K562 (cell line): ENCODE measurements at regions not wholly inside any gene's neighbourhood (a gene's known extent, or its start where the extent isn't known, plus 50 kb on each side); places are given as distances from the start of the nearest gene placed in this dataset.

Experiments used
- ATAC-seq: fragments of 200-7000 bp; cut with Tn5 transposase; 3 replicates; pipeline ENCODE4 v1.9.1; 2020; ENCODE audit warnings: moderate library complexity
- BruUV-seq: library from RNA; stranded (reverse); fragments of 400-500 nt; replicated peaks from 2 replicates; lab custom pipeline; 2021; lab: Mats Ljungman, UMichigan
- CTCF ChIA-PET: fragments of 300-600 bp; formaldehyde crosslinking; extraction: SDS; loops from one replicate; lab custom pipeline; 2021; ENCODE audit warnings: low intra/inter-chr PET ratio; lab: Yijun Ruan, JAX
- POLR2A ChIA-PET: fragments of 300-600, 350-650 bp; sonication (Branson Sonifier 250); formaldehyde crosslinking; extraction: SDS; loops from one replicate; lab custom pipeline; 2021; ENCODE audit warnings: antibody characterized with exemption, inconsistent platforms; lab: Yijun Ruan, JAX
- DNase-seq, 4 experiments: peaks; one replicate each; pipeline versions ENCODE4 v3.0.0 to v3.0.0-alpha.2; 2011 to 2018; ENCODE audit warnings: low spot score in 3 of 4, mixed read lengths in 3 of 4; ENCODE audit errors: extremely low read depth in 1 of 4
- FAIRE-seq: peaks from 2 replicates; lab custom pipeline; 2011; peaks lifted over from hg19 to GRCh38; lab: Jason Lieb, UNC
- H2AFZ ChIP-seq: 2 replicates; pipeline ENCODE4 v1.6.0; 2011; ENCODE audit warnings: low read depth, low read length, control low read depth, inconsistent platforms
- H3K27ac ChIP-seq: fragments of 200-600 bp; 3 replicates; pipeline ENCODE4 v1.8.0; 2011; ENCODE audit warnings: low read depth, mild to moderate bottlenecking, control low read depth, inconsistent platforms, low read length, moderate library complexity, mixed read lengths; ENCODE audit errors: extremely low read depth
- H3K27me3 ChIP-seq, 2 experiments: fragments of 300-600 bp in 1 of 2; 2 replicates in 1 of 2; 3 replicates in 1 of 2; pipeline versions ENCODE4 v1.6.0 to v1.8.0; 2011; ENCODE audit warnings: inconsistent platforms in 2 of 2, low read length in 2 of 2, mild to moderate bottlenecking in 1 of 2, mixed read lengths in 1 of 2, moderate library complexity in 1 of 2; ENCODE audit not compliant: control insufficient read depth in 2 of 2, insufficient read depth in 2 of 2
- H3K36me3 ChIP-seq: fragments of 300-600 bp; 3 replicates; pipeline ENCODE4 v1.8.0; 2011; ENCODE audit warnings: mild to moderate bottlenecking, low read length, inconsistent platforms; ENCODE audit not compliant: control insufficient read depth, insufficient read depth
- H3K4me1 ChIP-seq, 2 experiments: fragments of 200-600 bp in 1 of 2; replicated peaks in 1 of 2; 2 replicates in 1 of 2; 3 replicates in 1 of 2; pipeline versions ENCODE4 v1.5.1 to v1.8.0; 2011; ENCODE audit warnings: inconsistent platforms in 2 of 2, low read length in 2 of 2, mild to moderate bottlenecking in 1 of 2, mixed read lengths in 1 of 2, moderate library complexity in 1 of 2; ENCODE audit not compliant: control insufficient read depth in 2 of 2, insufficient read depth in 2 of 2
- H3K4me2 ChIP-seq: 2 replicates; pipeline ENCODE4 v1.6.1; 2011; ENCODE audit warnings: low read length, control low read depth, inconsistent platforms, mixed read lengths; ENCODE audit not compliant: insufficient read depth
- H3K4me3 ChIP-seq: fragments of 200-600 bp; sonication (generic), shearing (Covaris generic); 2 replicates; pipeline ENCODE4 v1.5.1; 2016; ENCODE audit warnings: control low read depth, inconsistent platforms
- H3K79me2 ChIP-seq: fragments of 200-600 bp; 3 replicates; pipeline ENCODE4 v1.8.0; 2011; ENCODE audit warnings: low read length, inconsistent platforms; ENCODE audit not compliant: control insufficient read depth, insufficient read depth
- H3K9ac ChIP-seq, 2 experiments: 2 replicates each; pipeline versions ENCODE4 v1.6.0 to v1.6.1; 2011; ENCODE audit warnings: low read depth in 2 of 2, low read length in 2 of 2, control low read depth in 1 of 2, inconsistent platforms in 1 of 2, mild to moderate bottlenecking in 1 of 2, mixed read lengths in 1 of 2; ENCODE audit not compliant: insufficient read depth in 1 of 2
- H3K9me1 ChIP-seq: one replicate; pipeline ENCODE4 v1.6.0; 2011; ENCODE audit warnings: inconsistent platforms, mild to moderate bottlenecking, low read length, moderate library complexity; ENCODE audit not compliant: control insufficient read depth, insufficient read depth
- H3K9me3 ChIP-seq: replicated peaks from 2 replicates; pipeline ENCODE4 v1.5.1; 2011; ENCODE audit warnings: low read depth, low read length, inconsistent platforms; ENCODE audit not compliant: control insufficient read depth, insufficient read depth
- H4K20me1 ChIP-seq: replicated peaks from 2 replicates; pipeline ENCODE4 v1.6.1; 2011; ENCODE audit warnings: low read length, inconsistent platforms, mixed read lengths; ENCODE audit not compliant: control insufficient read depth, insufficient read depth
- ADNP ChIP-seq: fragments of 200-800 bp; sonication (Bioruptor generic); IDR thresholded peaks from 2 replicates; pipeline ENCODE4 v1.6.1; 2016; ENCODE audit warnings: missing genetic modification characterization, missing compliant biosample characterization
- KAT8 ChIP-seq: fragments of 450-650 bp; IDR thresholded peaks from 2 replicates; pipeline ENCODE4 v1.6.1; 2016; ENCODE audit warnings: low read depth, mild to moderate bottlenecking
- WGBS: fragments of 100-300 bp; shearing (Covaris generic); methylation state at CpG from one replicate; pipeline ENCODE4 v1.1.6; 2016; ENCODE audit warnings: low coverage, mixed read lengths; ENCODE audit not compliant: insufficient coverage; ENCODE audit errors: missing lambda C conversion rate; 5-methylcytosine and 5-hydroxymethylcytosine counted together
- in situ Hi-C: fragments of 300-500 bp; cut with MboI; formaldehyde crosslinking; loops from 4 replicates; pipeline ENCODE4 v1.15.0; 2018; ENCODE audit warnings: inconsistent platforms, mixed read lengths
- intact Hi-C: fragments of 100-400 bp; cut with micrococcal nuclease; formaldehyde crosslinking; loops from 2 replicates; pipeline ENCODE4 v1.14.2; 2022
- TF ChIP-seq, protein P1 (sequence below), 3 experiments: fragments of 200-800 bp in 1 of 3; fragments of 250-450 bp in 1 of 3; fragments of 450-650 bp in 1 of 3; sonication (Bioruptor Pico) in 1 of 3; sonication (Bioruptor generic) in 1 of 3; formaldehyde crosslinking in 1 of 3; IDR thresholded peaks; 2 replicates each; pipeline versions ENCODE4 v1.6.1 to v1.8.0; 2016 to 2022; ENCODE audit warnings: mild to moderate bottlenecking in 2 of 3, missing genetic modification characterization in 2 of 3, missing compliant biosample characterization in 1 of 3, moderate library complexity in 1 of 3
- TF ChIP-seq, protein P2 (sequence below), 2 experiments: fragments of 450-650 bp in 1 of 2; IDR thresholded peaks; 2 replicates each; pipeline ENCODE4 v1.6.1; 2011 to 2017; ENCODE audit warnings: low read depth in 2 of 2, antibody characterized with exemption in 1 of 2, borderline replicate concordance in 1 of 2, low read length in 1 of 2, mild to moderate bottlenecking in 1 of 2, mixed read lengths in 1 of 2; ENCODE audit not compliant: control insufficient read depth in 1 of 2

DNA sequence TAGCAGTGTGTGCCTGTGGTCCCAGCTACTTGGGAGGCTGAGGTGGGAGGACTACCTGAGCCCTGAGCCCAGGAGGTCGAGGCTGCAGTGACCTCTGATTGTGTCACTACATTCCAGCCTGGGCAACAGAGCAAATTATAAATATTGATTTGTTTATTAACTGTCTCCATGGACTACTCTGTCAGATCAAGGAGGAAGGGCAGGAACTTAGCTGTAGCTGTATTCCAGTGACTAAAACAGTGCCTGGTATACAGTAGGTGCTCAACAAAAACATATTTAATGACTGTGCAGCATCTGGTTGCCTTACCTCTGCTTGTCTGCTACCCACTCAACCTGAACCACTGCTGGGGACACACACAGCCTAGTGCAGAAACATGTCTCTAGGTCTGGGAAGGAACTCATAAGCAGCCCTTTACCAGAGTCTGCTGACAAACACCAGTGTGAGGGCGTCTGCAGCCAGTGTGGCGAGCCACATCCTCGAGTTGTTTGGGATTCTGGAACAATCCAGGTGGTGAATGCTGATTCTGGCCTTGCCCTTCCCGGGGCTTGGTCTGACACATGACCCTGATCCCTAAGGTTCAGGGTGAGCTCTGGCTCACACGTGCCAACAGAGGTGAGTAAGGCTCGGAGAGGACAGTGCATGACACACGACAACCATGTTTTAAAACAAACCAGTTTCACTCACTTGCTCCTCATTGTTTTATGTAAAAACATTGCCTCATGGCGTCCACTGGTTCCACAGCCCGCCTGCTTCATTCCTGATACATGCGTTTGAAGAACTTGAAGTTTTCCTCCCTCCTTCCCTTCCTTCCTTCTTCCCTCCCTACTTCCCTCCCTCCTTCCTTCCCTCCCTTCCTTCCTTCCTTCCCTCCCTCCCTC lies 117.9 kb upstream of the ZNF217 start (continued):
- TF ChIP-seq, protein P1, sequence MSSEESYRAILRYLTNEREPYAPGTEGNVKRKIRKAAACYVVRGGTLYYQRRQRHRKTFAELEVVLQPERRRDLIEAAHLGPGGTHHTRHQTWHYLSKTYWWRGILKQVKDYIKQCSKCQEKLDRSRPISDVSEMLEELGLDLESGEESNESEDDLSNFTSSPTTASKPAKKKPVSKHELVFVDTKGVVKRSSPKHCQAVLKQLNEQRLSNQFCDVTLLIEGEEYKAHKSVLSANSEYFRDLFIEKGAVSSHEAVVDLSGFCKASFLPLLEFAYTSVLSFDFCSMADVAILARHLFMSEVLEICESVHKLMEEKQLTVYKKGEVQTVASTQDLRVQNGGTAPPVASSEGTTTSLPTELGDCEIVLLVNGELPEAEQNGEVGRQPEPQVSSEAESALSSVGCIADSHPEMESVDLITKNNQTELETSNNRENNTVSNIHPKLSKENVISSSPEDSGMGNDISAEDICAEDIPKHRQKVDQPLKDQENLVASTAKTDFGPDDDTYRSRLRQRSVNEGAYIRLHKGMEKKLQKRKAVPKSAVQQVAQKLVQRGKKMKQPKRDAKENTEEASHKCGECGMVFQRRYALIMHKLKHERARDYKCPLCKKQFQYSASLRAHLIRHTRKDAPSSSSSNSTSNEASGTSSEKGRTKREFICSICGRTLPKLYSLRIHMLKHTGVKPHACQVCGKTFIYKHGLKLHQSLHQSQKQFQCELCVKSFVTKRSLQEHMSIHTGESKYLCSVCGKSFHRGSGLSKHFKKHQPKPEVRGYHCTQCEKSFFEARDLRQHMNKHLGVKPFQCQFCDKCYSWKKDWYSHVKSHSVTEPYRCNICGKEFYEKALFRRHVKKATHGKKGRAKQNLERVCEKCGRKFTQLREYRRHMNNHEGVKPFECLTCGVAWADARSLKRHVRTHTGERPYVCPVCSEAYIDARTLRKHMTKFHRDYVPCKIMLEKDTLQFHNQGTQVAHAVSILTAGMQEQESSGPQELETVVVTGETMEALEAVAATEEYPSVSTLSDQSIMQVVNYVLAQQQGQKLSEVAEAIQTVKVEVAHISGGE (CRISPR knock-in tag; IDR thresholded peaks at IDR 0.05) = peak in 1 of 3 experiments; percentile 82; a peak in 2 of 6 replicates

DNA sequence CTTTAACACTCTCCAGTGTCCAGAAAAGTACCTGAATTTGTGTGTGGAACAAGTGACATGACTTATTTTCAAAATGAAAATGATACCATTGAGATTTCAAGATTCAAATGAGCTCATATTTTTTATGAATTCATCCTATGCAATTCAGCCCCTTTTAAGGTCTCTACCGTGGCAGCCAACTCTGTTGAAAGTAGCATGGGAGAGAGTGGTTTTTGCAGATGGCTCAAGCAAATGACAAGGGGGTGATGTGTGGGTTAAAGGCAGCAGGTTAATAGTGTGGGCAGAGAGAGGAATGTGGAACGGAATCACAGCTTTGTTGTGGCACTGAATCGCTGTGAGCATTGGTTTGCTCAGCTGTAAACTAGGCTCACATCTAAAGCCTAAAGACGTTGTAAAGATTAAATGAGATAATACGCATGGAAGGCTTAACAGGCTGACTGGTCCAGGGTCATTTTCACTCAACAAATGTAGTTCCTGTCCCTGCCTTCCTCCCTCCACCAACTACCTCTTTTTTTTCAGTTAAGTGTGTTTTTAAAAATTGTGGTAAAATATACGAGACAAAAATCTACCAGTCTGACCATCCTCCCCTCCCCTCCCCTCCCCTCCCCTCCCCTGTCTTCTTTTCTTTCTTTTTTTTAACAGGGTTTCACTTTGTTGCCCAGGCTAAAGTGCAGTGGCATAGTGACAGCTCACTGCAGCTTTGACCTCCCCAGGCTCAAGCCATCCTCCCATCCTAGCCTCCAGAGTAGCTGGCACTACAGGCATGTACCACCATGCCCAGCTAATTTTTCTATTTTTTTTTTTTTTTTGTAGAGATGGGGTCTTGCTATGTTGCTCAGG lies 114.7 kb upstream of the ZNF217 start:
- Histone ChIP-seq H3K4me1 (peaks cover 3 to 11% of the 10 kb centered on the region in 2 experiments; a peak in 4 of 5 replicates), H3K27me3 (no peaks in the 10 kb centered on the region), H3K27ac (no peak overlapping the region; the same call in 2 of the 3 replicates), H3K9me1 (no peaks in the 10 kb centered on the region), H4K20me1 (no peaks in the 10 kb centered on the region), H3K4me2 (no peak overlapping the region), H2AFZ (peak overlapping the region; percentile 48; the same call in 1 of the 2 replicates), H3K36me3 (no peaks in the 10 kb centered on the region), H3K9me3 (no peaks in the 10 kb centered on the region), H3K9ac (no peak overlapping the region), H3K79me2 (no peaks in the 10 kb centered on the region), H3K4me3 (no peak overlapping the region)
- ChIA-PET CTCF (no interaction called here), POLR2A (no interaction called here)
- ATAC-seq = no peak
- in situ Hi-C loops (no loop called here), intact Hi-C loops (no loop called here)
- DNase-seq = no peak
- no peak for FAIRE-seq
- no TSS peak for BruUV-seq
- 22% methylated on average over 5 of the region's 6 CpGs for WGBS
- TF ChIP-seq, protein P2, sequence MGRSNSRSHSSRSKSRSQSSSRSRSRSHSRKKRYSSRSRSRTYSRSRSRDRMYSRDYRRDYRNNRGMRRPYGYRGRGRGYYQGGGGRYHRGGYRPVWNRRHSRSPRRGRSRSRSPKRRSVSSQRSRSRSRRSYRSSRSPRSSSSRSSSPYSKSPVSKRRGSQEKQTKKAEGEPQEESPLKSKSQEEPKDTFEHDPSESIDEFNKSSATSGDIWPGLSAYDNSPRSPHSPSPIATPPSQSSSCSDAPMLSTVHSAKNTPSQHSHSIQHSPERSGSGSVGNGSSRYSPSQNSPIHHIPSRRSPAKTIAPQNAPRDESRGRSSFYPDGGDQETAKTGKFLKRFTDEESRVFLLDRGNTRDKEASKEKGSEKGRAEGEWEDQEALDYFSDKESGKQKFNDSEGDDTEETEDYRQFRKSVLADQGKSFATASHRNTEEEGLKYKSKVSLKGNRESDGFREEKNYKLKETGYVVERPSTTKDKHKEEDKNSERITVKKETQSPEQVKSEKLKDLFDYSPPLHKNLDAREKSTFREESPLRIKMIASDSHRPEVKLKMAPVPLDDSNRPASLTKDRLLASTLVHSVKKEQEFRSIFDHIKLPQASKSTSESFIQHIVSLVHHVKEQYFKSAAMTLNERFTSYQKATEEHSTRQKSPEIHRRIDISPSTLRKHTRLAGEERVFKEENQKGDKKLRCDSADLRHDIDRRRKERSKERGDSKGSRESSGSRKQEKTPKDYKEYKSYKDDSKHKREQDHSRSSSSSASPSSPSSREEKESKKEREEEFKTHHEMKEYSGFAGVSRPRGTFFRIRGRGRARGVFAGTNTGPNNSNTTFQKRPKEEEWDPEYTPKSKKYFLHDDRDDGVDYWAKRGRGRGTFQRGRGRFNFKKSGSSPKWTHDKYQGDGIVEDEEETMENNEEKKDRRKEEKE (IDR thresholded peaks at IDR 0.05; ENCODE audit: borderline replicate concordance in 1 of 2, control insufficient read depth in 1 of 2, low read depth in 2 of 2, low read length in 1 of 2) = peak in 1 of 2 experiments; percentile 71; a peak in 1 of 4 replicates
- TF ChIP-seq, protein P1 (CRISPR knock-in tag; IDR thresholded peaks at IDR 0.05) = peak in 1 of 3 experiments; percentile 96; a peak in 2 of 6 replicates
- TF ChIP-seq KAT8 (no peak), ADNP (tag) (no peak)
